ENCODE measurements at regions not wholly inside any gene's neighbourhood (a gene's known extent, or its start where the extent isn't known, plus 50 kb on each side); places are given as distances from the start of the nearest gene placed in this dataset.

- TF ChIP-seq, protein P1, sequence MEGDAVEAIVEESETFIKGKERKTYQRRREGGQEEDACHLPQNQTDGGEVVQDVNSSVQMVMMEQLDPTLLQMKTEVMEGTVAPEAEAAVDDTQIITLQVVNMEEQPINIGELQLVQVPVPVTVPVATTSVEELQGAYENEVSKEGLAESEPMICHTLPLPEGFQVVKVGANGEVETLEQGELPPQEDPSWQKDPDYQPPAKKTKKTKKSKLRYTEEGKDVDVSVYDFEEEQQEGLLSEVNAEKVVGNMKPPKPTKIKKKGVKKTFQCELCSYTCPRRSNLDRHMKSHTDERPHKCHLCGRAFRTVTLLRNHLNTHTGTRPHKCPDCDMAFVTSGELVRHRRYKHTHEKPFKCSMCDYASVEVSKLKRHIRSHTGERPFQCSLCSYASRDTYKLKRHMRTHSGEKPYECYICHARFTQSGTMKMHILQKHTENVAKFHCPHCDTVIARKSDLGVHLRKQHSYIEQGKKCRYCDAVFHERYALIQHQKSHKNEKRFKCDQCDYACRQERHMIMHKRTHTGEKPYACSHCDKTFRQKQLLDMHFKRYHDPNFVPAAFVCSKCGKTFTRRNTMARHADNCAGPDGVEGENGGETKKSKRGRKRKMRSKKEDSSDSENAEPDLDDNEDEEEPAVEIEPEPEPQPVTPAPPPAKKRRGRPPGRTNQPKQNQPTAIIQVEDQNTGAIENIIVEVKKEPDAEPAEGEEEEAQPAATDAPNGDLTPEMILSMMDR (IDR thresholded peaks at IDR 0.05), result no peak
- TF ChIP-seq POLR2A (IDR thresholded peaks at IDR 0.05), result no peak
Observed at GRCh38 chr2:150081775-150082481, 405.5 kb downstream of the RND3 start.
